Gastrocnemius medialis (tissue), 4 donors: ENCODE measurements at regions not wholly inside any gene's neighbourhood (a gene's known extent, or its start where the extent isn't known, plus 50 kb on each side); places are given as distances from the start of the nearest gene placed in this dataset.

Experiments used
- ATAC-seq, 2 donors: fragments of 150-250 bp; one replicate each; pipeline ENCODE4 v1.9.1; 2016
- DNase-seq, 2 donors: peaks; one replicate each; pipeline ENCODE4 v3.0.0-alpha.2; 2019
- H3K27ac ChIP-seq, 4 donors: fragments of 200-600 bp; sonication (generic); 1 replicate in 1 of 4; 2 replicates in 3 of 4; pipeline ENCODE4 v1.5.1; 2016 to 2018; ENCODE audit warnings: mild to moderate bottlenecking in 2 of 4, moderate library complexity in 1 of 4
- H3K27me3 ChIP-seq, 3 donors: fragments of 200-600 bp; sonication (generic) in 2 of 3; 1 replicate in 1 of 3; 2 replicates in 2 of 3; pipeline versions ENCODE4 v1.5.1 to v1.6.0; 2016 to 2019; ENCODE audit warnings: mild to moderate bottlenecking in 1 of 3, moderate library complexity in 1 of 3
- H3K36me3 ChIP-seq, 2 donors: fragments of 200-600 bp; sonication (generic) in 1 of 2; one replicate each; pipeline ENCODE4 v1.5.1; 2017 to 2018
- H3K4me1 ChIP-seq, 2 donors: fragments of 200-600 bp; sonication (generic) in 1 of 2; one replicate each; pipeline ENCODE4 v1.5.1; 2016 to 2017; ENCODE audit warnings: mild to moderate bottlenecking in 2 of 2
- H3K4me3 ChIP-seq, 4 donors: fragments of 200-600 bp; sonication (generic) in 3 of 4; 1 replicate in 1 of 4; 2 replicates in 3 of 4; pipeline ENCODE4 v1.5.1; 2016 to 2019; ENCODE audit warnings: mild to moderate bottlenecking in 2 of 4
- H3K9me3 ChIP-seq, 3 donors: fragments of 200-600 bp; sonication (generic) in 2 of 3; 1 replicate in 1 of 3; 2 replicates in 2 of 3; pipeline ENCODE4 v1.5.1; 2016 to 2019
- POLR2A ChIP-seq, 2 donors: fragments of 450-650 bp; IDR thresholded peaks; one replicate each; pipeline ENCODE4 v1.6.1; 2017; ENCODE audit warnings: antibody characterized with exemption in 2 of 2, mild to moderate bottlenecking in 2 of 2, moderate library complexity in 2 of 2
- in situ Hi-C, 4 donors: fragments of 200-750 bp; cut with MboI; loops; one replicate each; pipeline versions ENCODE4 v1.15.0 to v1.8.0; 2017; ENCODE audit warnings: low sequenced_read_pairs in 4 of 4
- intact Hi-C: fragments of 100-400 bp; cut with DNase I; formaldehyde crosslinking; loops from one replicate; pipeline ENCODE4 v1.15.1; 2023; ENCODE audit warnings: low total_unique reads
- TF ChIP-seq, protein P1 (sequence below), 5 experiments: fragments of 450-650 bp in 3 of 5; fragments of 200-600 bp in 2 of 5; sonication (generic) in 2 of 5; IDR thresholded peaks in 4 of 5; conservative IDR thresholded peaks in 1 of 5; 1 replicate in 4 of 5; 2 replicates in 1 of 5; pipeline ENCODE4 v1.5.1; 2016 to 2019; ENCODE audit warnings: antibody characterized with exemption in 5 of 5, mild to moderate bottlenecking in 3 of 5, moderate library complexity in 3 of 5

DNA sequence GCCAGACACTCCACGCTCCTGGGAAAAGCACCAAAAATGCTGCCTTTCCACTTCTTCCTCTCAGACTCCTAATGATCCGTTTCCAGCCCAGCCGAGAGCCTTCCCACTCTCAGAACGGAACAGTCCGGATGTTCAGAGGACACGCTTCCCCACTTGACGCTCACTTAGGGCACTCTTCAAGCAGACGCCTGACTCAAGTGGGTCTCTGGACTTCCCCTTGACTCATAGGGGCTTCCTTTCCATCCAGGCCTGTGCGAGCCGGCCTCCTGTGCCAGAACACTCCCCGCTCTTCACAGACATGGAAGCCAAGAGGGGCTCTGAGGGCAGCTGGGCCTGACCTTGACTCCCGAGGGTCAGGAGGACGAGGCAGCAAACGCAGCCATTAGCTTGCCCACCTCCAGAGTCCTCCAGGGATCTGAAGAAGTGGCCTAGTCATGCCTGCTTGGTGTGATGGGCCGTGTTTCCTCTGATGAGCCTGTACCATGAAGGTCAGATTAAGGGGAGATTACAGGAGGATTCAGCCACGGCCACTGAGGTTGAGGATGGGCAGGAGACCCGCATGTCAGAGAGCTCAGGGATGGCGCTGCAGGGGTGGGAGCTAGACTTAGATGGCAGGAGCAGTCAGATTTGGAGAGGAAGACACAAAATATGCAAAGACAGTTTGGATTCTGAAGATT, 114.7 kb upstream of the TLE3 start:
- peaks cover 0 to 4% (median 0%) of the 10 kb centered on the region in 3 donors for H3K27me3 ChIP-seq
- no peak for DNase-seq

DNA sequence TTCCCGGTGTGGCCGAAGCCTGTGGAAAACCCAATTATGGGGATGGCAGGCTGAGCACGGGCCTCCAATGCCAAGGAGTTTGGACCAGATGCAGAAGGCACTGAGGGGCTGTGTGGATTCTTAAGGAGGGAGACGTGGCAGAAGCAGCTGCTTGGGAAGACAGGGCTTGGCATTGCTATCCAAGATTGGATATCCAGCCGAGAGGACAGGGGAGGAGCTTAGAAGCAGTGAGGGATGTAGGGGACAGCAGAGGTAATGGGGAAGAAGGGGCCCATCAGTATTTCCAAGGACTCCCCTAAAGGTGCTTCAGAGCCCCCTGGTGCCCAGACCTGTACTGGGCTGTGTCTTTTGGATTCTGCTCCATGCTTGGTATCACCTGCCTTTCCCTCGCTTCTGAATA, 112.8 kb upstream of the TLE3 start:
- H3K27ac ChIP-seq: no peak overlapping the region
- no peak for TF ChIP-seq POLR2A (IDR thresholded peaks at IDR 0.05)
- TF ChIP-seq, protein P1, sequence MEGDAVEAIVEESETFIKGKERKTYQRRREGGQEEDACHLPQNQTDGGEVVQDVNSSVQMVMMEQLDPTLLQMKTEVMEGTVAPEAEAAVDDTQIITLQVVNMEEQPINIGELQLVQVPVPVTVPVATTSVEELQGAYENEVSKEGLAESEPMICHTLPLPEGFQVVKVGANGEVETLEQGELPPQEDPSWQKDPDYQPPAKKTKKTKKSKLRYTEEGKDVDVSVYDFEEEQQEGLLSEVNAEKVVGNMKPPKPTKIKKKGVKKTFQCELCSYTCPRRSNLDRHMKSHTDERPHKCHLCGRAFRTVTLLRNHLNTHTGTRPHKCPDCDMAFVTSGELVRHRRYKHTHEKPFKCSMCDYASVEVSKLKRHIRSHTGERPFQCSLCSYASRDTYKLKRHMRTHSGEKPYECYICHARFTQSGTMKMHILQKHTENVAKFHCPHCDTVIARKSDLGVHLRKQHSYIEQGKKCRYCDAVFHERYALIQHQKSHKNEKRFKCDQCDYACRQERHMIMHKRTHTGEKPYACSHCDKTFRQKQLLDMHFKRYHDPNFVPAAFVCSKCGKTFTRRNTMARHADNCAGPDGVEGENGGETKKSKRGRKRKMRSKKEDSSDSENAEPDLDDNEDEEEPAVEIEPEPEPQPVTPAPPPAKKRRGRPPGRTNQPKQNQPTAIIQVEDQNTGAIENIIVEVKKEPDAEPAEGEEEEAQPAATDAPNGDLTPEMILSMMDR (IDR thresholded peaks at IDR 0.05 in 4 of 5, conservative IDR thresholded peaks at IDR 0.05 in 1 of 5): peak in 1 of 5 experiments; percentile 17
- ATAC-seq: no peak
- peaks cover 0 to 4% (median 0%) of the 10 kb centered on the region in 3 donors for H3K27me3 ChIP-seq
- no peak for DNase-seq
- H3K4me3 ChIP-seq: no peak overlapping the region
- intact Hi-C loops: no loop called here
- no peaks in the 10 kb centered on the region for H3K36me3 ChIP-seq
- H3K9me3 ChIP-seq: no peaks in the 10 kb centered on the region
- in situ Hi-C loops: no loop called here
- peaks cover 0 to 5% of the 10 kb centered on the region in 2 donors for H3K4me1 ChIP-seq

More for the DNA sequence above, 114.7 kb upstream of the TLE3 start:
- H3K9me3 ChIP-seq: no peaks in the 10 kb centered on the region
- peaks cover 0 to 5% of the 10 kb centered on the region in 2 donors for H3K4me1 ChIP-seq
- TF ChIP-seq, protein P1 (IDR thresholded peaks at IDR 0.05 in 4 of 5, conservative IDR thresholded peaks at IDR 0.05 in 1 of 5): no peak
- H3K36me3 ChIP-seq: no peaks in the 10 kb centered on the region
- H3K27ac ChIP-seq: no peak overlapping the region
- in situ Hi-C loops: no loop called here
- intact Hi-C loops: no loop called here
- H3K4me3 ChIP-seq: no peak overlapping the region
- no peak for ATAC-seq

DNA sequence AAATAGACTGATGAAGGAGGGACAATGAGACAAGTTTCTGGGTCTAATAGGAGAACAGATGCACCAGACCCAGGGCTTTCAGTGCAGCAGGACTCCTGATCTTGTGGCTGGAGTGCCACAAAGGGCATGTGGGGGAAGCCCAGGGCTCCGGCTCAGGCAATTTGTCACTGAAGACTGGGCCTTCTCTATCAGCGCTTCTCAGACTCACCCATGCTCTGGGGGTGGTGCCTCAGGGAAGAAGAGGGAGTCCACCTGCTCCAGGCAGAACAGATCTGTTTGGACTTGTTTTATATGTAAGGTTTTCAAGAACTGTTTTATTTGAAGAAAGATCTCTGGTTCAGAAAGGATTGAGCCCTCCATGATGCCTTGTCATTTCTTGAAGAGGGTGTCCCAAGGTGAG, 112.4 kb upstream of the TLE3 start:
- DNase-seq (no peak), ATAC-seq (no peak)
- intact Hi-C loops (no loop called here), in situ Hi-C loops (no loop called here)
- no peak overlapping the region for H3K4me3 ChIP-seq
- peaks cover 0 to 5% of the 10 kb centered on the region in 2 donors for H3K4me1 ChIP-seq
- H3K27me3 ChIP-seq: peaks cover 0 to 4% (median 0%) of the 10 kb centered on the region in 3 donors
- H3K27ac ChIP-seq: no peak overlapping the region
- no peaks in the 10 kb centered on the region for H3K36me3 ChIP-seq
- H3K9me3 ChIP-seq: no peaks in the 10 kb centered on the region
- no peak for TF ChIP-seq POLR2A (IDR thresholded peaks at IDR 0.05)

DNA sequence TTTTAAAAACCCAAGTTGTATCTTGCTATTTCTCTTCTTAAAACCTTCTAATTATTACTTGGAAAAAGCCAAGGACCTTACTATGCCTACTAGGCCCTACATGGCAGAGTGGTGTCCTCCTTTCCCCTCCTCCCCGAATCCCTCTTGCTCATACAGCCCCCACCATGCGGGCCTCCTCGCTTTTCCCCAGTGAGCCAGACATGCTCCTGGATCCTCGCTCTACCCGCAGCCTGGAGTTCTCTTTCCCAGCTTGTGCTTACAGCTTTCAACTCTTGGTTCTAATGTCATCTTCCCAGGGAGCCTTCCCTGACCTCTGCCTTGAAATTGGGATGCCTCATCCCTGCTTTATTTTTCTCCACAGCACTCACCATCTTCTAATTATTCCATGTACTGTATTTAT, 111.8 kb upstream of the TLE3 start:
- Histone ChIP-seq H3K4me1 (peaks cover 0 to 5% of the 10 kb centered on the region in 2 donors), H3K4me3 (no peak overlapping the region), H3K9me3 (no peaks in the 10 kb centered on the region), H3K27ac (no peak overlapping the region), H3K36me3 (no peaks in the 10 kb centered on the region), H3K27me3 (peaks cover 0 to 4% (median 0%) of the 10 kb centered on the region in 3 donors)
- TF ChIP-seq, protein P1 (IDR thresholded peaks at IDR 0.05 in 4 of 5, conservative IDR thresholded peaks at IDR 0.05 in 1 of 5): no peak
- no peak for TF ChIP-seq POLR2A (IDR thresholded peaks at IDR 0.05)
- intact Hi-C loops: no loop called here
- ATAC-seq (no peak), DNase-seq (no peak)
- in situ Hi-C loops: no loop called here

DNA sequence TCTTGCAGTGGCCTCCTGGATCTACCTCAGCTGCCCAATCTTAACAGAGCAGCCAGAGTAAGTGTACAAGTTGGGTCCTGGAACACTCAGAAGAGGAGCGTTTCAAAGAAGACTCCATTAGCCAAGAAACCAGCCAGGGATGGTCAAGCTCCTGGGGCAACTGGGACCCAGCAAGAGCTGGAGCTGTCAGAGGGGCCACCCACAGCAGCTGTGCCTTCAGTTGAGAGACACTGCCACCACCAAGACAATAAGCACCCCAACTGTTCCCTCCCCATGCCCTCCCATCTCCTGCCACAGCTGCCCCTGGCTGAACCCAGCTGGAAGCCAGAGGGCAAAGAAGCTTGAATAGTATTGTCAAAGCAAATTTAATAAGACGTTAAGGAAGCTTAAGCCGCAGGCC, 110.6 kb upstream of the TLE3 start:
- intact Hi-C loops: no loop called here
- H3K27me3 ChIP-seq: peaks cover 0 to 4% (median 0%) of the 10 kb centered on the region in 3 donors
- no peak for ATAC-seq
- no peak for DNase-seq
- H3K9me3 ChIP-seq: no peaks in the 10 kb centered on the region
- in situ Hi-C loops: no loop called here
- H3K27ac ChIP-seq: no peak overlapping the region
- H3K4me1 ChIP-seq: peaks cover 0 to 5% of the 10 kb centered on the region in 2 donors
- no peaks in the 10 kb centered on the region for H3K36me3 ChIP-seq
- no peak overlapping the region for H3K4me3 ChIP-seq
- TF ChIP-seq, protein P1 (IDR thresholded peaks at IDR 0.05 in 4 of 5, conservative IDR thresholded peaks at IDR 0.05 in 1 of 5): no peak
- TF ChIP-seq POLR2A (IDR thresholded peaks at IDR 0.05): no peak
